Transverse colon (tissue), 4 donors: ENCODE measurements at regions not wholly inside any gene's neighbourhood (a gene's known extent, or its start where the extent isn't known, plus 50 kb on each side); places are given as distances from the start of the nearest gene placed in this dataset.
A peak's percentile ranks its signal among the peaks of the same experiment; 100 is the strongest.
"Not testable (repeated sequence)": the region's sequence is repeated elsewhere in the genome, so short reads cannot be mapped to it uniquely, and the experiment has no call there.

ENCODE experiments used
- DNase-seq: peaks from one replicate; pipeline ENCODE4 v3.0.0-alpha.2; 2019
- H3K27ac ChIP-seq, 4 donors: fragments of 200-600 bp; sonication (generic); 2 replicates each; pipeline ENCODE4 v1.5.1; 2016 to 2018; ENCODE audit warnings: inconsistent platforms in 4 of 4
- H3K27me3 ChIP-seq: fragments of 200-600 bp; sonication (generic); 2 replicates; pipeline ENCODE4 v1.5.1; 2017; ENCODE audit warnings: inconsistent platforms
- H3K36me3 ChIP-seq, 4 donors: fragments of 200-600 bp; sonication (generic); 2 replicates each; pipeline ENCODE4 v1.5.1; 2017 to 2019; ENCODE audit warnings: inconsistent platforms in 4 of 4
- H3K4me1 ChIP-seq, 4 donors: fragments of 200-600 bp; sonication (generic); 2 replicates each; pipeline ENCODE4 v1.5.1; 2017 to 2020; ENCODE audit warnings: inconsistent platforms in 4 of 4
- H3K4me3 ChIP-seq, 4 donors: fragments of 200-600 bp; sonication (generic); 1 replicate in 1 of 4; 2 replicates in 3 of 4; pipeline versions ENCODE4 v1.5.1 to v1.6.1; 2017 to 2019; ENCODE audit warnings: inconsistent platforms in 4 of 4
- H3K9me3 ChIP-seq, 2 donors: fragments of 200-600 bp; sonication (generic); 2 replicates each; pipeline ENCODE4 v1.5.1; 2017 to 2019; ENCODE audit warnings: inconsistent platforms in 2 of 2
- EP300 ChIP-seq: sonication (generic); formaldehyde crosslinking; IDR thresholded peaks from one replicate; pipeline ENCODE4 v1.6.1; 2017; ENCODE audit warnings: antibody characterized with exemption, low read depth
- POLR2A ChIP-seq: fragments of 450-650 bp; IDR thresholded peaks from one replicate; pipeline ENCODE4 v1.6.1; 2016; ENCODE audit warnings: antibody characterized with exemption, mild to moderate bottlenecking, moderate library complexity
- POLR2AphosphoS5 ChIP-seq, 3 donors: sonication (generic); formaldehyde crosslinking; IDR thresholded peaks; one replicate each; pipeline ENCODE4 v1.6.1; 2016; ENCODE audit warnings: antibody characterized with exemption in 3 of 3
- WGBS, 2 donors: methylation state at CpG; one replicate each; pipeline ENCODE4 v1.1.5; 2018; ENCODE audit warnings: low coverage in 1 of 2; 5-methylcytosine and 5-hydroxymethylcytosine counted together
- in situ Hi-C, 4 donors: fragments of 200-750 bp; cut with MboI; loops; one replicate each; pipeline versions ENCODE4 v1.15.0 to v1.15.1; 2017; ENCODE audit warnings: low sequenced_read_pairs in 3 of 4, low pct_ligation_motif_present in 1 of 4, low pct_unique_long_range_greater_than_20kb in 1 of 4
- intact Hi-C: fragments of 100-400 bp; cut with DNase I; formaldehyde crosslinking; loops from one replicate; pipeline ENCODE4 v1.15.1; 2023; ENCODE audit warnings: low total_unique reads
- TF ChIP-seq, protein P1 (sequence below), 5 experiments: fragments of 200-600 bp in 3 of 5; fragments of 450-650 bp in 2 of 5; sonication (generic) in 3 of 5; IDR thresholded peaks; 1 replicate in 2 of 5; 2 replicates in 3 of 5; pipeline ENCODE4 v1.5.1; 2016 to 2017; ENCODE audit warnings: antibody characterized with exemption in 5 of 5, inconsistent platforms in 3 of 5, mild to moderate bottlenecking in 2 of 5, moderate library complexity in 1 of 5

DNA sequence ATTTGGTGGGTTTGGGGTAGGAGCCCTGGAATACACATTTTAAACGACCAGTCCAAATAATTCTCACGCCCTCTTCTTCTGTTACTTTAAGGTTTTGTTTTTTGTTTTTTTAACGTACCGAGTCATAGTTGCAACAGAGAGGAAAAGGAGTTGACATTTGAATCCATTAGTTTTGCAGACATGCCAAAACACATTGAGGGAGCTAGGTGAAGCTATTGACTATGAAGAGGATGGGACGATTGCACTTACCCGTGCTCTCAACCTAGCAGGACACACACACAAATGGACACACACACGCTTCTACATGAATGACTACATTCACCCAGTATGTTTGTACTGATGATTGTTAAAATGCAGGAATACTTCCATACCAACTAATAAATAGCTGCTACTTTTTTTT, 54.3 kb upstream of the CIT start:
- Histone ChIP-seq H3K9me3 (no peaks in the 10 kb centered on the region), H3K4me1 (no peaks in the 10 kb centered on the region), H3K4me3 (no peak overlapping the region), H3K36me3 (no peaks in the 10 kb centered on the region), H3K27ac (no peak overlapping the region), H3K27me3 (no peaks in the 10 kb centered on the region)
- 60 to 75% methylated on average over 7 of the region's 7 CpGs for WGBS, 2 donors
- in situ Hi-C loops, result no loop called here
- TF ChIP-seq POLR2A (no peak), POLR2AphosphoS5 (IDR thresholded peaks at IDR 0.05) (no peak), EP300 (no peak)
- TF ChIP-seq, protein P1, sequence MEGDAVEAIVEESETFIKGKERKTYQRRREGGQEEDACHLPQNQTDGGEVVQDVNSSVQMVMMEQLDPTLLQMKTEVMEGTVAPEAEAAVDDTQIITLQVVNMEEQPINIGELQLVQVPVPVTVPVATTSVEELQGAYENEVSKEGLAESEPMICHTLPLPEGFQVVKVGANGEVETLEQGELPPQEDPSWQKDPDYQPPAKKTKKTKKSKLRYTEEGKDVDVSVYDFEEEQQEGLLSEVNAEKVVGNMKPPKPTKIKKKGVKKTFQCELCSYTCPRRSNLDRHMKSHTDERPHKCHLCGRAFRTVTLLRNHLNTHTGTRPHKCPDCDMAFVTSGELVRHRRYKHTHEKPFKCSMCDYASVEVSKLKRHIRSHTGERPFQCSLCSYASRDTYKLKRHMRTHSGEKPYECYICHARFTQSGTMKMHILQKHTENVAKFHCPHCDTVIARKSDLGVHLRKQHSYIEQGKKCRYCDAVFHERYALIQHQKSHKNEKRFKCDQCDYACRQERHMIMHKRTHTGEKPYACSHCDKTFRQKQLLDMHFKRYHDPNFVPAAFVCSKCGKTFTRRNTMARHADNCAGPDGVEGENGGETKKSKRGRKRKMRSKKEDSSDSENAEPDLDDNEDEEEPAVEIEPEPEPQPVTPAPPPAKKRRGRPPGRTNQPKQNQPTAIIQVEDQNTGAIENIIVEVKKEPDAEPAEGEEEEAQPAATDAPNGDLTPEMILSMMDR (IDR thresholded peaks at IDR 0.05), result no peak
- intact Hi-C loops, result no loop called here
- no peak for DNase-seq

DNA sequence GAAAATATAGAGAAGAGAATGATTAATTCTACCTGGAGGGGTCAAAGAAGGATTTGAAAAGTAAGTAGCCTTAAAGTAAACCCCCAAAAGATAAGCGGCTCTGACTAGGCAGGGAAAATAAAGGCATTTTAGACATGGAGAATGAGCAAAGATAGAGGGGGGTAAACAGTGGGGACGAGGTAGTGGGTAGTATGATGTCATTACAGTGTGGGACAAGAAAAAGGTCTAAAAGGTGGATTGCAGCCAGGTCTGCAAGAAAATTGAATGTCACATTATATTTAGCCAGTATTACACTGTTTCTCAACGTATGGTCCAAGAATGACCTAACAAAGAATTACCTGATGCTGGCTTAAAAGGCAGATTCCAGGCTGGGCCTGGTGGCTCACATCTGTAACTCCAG, 55.8 kb upstream of the CIT start:
- TF ChIP-seq EP300, result no peak
- no peak for TF ChIP-seq POLR2A
- TF ChIP-seq, protein P1 (IDR thresholded peaks at IDR 0.05), result no peak
- TF ChIP-seq POLR2AphosphoS5 (IDR thresholded peaks at IDR 0.05), result no peak
- no peaks in the 10 kb centered on the region for H3K36me3 ChIP-seq
- no peak overlapping the region for H3K27ac ChIP-seq
- no peaks in the 10 kb centered on the region for H3K27me3 ChIP-seq
- H3K9me3 ChIP-seq, result no peaks in the 10 kb centered on the region
- intact Hi-C loops, result no loop called here
- DNase-seq, result no peak
- in situ Hi-C loops, result no loop called here
- H3K4me1 ChIP-seq, result no peaks in the 10 kb centered on the region
- WGBS, 2 donors, result 56 to 65% methylated on average over 3 of the region's 3 CpGs
- no peak overlapping the region for H3K4me3 ChIP-seq

DNA sequence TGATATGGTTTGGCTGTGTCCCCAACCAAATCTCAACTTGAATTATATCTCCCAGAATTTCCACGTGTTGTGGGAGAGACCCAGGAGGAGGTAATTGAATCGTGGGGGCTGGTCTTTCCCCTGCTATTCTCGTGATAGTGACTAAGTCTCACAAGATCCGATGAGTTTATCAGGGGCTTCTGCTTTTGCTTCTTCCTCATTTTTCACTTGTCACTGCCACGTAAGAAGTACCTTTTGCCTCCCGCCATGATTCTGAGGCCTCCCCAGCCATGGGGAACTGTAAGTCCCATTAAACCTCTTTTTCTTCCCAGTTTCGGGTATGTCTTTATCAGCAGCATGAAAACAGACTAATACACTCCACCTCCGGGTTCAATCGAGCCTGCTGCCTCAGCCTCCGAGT, 54.3 kb upstream of the BICDL1 start:
- 67 to 73% methylated on average over 9 to 10 of the region's 10 CpGs for WGBS, 2 donors
- H3K9me3 ChIP-seq, DNase-seq, intact Hi-C loops, H3K36me3 ChIP-seq, H3K27ac ChIP-seq, in situ Hi-C loops, H3K4me1 ChIP-seq, H3K4me3 ChIP-seq, H3K27me3 ChIP-seq: not testable (repeated sequence)

DNA sequence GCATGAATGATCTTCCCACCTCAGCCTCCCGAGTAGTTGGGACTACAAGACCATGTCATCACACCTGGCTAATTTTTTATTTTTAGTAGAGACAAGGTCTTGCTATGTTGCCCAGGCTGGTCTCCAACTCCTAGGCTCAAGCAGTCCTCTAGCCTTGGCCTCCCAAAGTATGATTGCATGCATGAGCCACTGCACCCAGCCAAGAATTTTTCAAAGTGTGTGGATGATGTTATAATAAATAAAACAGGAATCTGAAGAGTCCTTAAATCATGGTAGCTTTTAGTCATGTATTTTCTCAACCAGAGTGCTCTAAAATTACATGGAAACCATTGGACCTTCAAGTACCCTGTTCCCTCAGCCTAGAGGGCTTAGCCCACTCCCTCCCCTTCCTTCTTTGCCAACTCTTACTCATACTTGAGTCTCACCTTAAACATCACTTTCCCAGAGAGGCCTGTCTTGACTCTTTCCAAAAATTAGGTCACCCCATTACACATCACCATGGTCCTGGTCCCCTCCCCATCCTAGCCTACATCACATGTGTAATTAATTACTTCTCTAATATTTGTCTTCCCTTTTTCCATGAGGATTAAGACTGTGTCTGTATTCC, 52.2 kb upstream of the BICDL1 start:
- Histone ChIP-seq H3K9me3 (no peaks in the 10 kb centered on the region), H3K4me1 (no peaks in the 10 kb centered on the region), H3K27me3 (peaks cover 6% of the 10 kb centered on the region), H3K36me3 (no peaks in the 10 kb centered on the region), H3K4me3 (no peak overlapping the region), H3K27ac (no peak overlapping the region)
- intact Hi-C loops, result no loop called here
- TF ChIP-seq POLR2AphosphoS5 (IDR thresholded peaks at IDR 0.05), result no peak
- TF ChIP-seq POLR2A, result no peak
- TF ChIP-seq, protein P1 (IDR thresholded peaks at IDR 0.05), result no peak
- TF ChIP-seq EP300, result no peak
- DNase-seq, result no peak
- in situ Hi-C loops, result no loop called here
- WGBS, 2 donors, result 71 to 89% methylated on average over 1 of the region's 1 CpG

DNA sequence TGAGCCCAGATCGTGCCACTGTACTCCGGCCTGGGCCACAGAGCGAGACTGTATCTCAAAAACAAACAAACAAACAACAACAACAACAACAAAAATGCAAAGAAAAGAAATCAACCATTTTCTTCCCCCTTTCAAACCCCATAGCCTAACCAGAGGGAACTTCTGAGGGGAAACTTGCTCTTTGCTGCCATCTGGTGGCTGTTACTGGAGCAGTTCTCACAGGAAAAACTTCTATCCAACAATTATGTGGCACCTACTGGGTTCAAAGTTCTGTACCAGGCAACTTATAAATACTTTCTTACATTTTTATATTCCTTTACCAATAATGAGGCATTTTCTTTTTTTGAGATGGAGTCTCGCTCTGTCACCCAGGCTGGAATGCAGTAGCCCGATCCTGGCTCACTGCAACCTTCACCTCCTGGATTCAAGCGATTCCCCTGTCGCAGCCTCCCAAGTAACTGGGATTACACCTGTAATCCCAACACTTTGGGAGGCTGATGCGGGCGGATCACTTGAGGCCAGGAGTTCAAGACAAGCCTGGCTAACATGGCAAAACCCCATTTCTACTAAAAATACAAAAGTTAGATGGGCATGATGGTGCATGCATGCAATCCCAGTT, 50.9 kb upstream of the BICDL1 start:
- intact Hi-C loops (no loop called here), in situ Hi-C loops (no loop called here)
- Histone ChIP-seq H3K9me3 (no peaks in the 10 kb centered on the region), H3K27ac (no peak overlapping the region), H3K4me1 (no peaks in the 10 kb centered on the region), H3K4me3 (no peak overlapping the region), H3K27me3 (peaks cover 6% of the 10 kb centered on the region), H3K36me3 (no peaks in the 10 kb centered on the region)
- DNase-seq, result peak; percentile 65
- 35 to 40% methylated on average over 2 to 9 of the region's 9 CpGs for WGBS, 2 donors
- TF ChIP-seq POLR2AphosphoS5 (IDR thresholded peaks at IDR 0.05), result no peak
- TF ChIP-seq, protein P1 (IDR thresholded peaks at IDR 0.05), result peak; percentile 56 to 84 (median 78)
